Central memory CD4-positive, alpha-beta T cell (primary cell): ENCODE measurements at regions not wholly inside any gene's neighbourhood (a gene's known extent, or its start where the extent isn't known, plus 50 kb on each side); places are given as distances from the start of the nearest gene placed in this dataset.
A peak's percentile ranks its signal among the peaks of the same experiment; 100 is the strongest.
"Not testable (repeated sequence)": the region's sequence is repeated elsewhere in the genome, so short reads cannot be mapped to it uniquely, and the experiment has no call there.

ENCODE experiments used
- DNase-seq: peaks from one replicate; pipeline ENCODE4 v3.0.0; 2022

DNA sequence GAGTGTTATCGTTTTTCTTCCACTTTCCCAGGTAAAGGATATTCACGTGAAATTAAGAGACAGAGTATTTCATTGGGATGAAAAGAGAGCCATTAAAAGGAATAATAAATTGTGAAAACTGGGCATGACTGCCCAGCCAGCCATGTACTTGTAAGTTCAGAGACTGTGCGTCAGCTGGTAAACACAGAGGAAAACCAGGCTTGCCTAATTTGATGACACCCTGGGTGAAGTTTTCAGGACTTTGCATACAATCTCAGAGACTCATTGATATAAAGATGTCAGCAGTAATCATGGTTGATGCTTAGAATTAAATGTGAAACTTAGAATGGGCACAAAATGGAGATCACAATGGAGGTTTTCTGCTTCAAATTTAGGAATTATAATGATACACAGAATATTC is 153.5 kb upstream of the ZEB2 start:
- DNase-seq = no peak

DNA sequence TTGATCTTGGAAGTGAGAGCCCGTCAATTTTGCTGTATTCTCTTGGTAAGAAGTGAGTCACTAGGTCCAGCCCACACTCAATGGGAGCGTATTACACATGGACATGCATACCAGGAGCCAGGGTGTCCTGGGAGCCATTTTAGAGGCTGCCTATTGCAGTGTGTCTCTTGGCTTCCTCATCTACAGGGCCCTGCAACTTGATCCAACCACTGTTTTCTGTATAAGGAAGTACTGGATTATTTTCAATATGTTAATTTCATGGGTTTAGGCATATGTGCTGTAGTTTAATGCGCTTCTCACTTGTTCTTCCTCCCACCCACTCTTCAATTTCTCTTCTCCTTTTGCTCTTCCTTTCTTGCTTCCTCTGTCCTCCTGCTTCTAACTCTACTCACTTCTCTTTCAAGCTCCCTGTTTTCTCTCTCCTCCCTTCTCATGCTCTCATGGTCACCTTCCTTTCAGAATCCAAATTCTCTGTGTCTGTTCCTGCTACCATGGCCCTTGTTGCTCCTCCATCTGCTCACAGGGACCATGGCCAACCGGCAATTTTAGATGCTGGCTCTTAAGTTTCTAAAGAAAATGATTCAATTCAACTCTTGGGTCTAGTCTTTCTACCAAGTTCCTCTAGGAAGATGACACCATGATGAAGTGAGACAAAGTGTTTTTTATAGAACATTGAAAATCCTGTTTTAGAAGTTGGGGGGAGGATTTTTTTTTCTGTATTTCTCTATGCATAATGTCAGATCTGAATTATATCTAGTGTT is 152.0 kb upstream of the ZEB2 start:
- no peak for DNase-seq

DNA sequence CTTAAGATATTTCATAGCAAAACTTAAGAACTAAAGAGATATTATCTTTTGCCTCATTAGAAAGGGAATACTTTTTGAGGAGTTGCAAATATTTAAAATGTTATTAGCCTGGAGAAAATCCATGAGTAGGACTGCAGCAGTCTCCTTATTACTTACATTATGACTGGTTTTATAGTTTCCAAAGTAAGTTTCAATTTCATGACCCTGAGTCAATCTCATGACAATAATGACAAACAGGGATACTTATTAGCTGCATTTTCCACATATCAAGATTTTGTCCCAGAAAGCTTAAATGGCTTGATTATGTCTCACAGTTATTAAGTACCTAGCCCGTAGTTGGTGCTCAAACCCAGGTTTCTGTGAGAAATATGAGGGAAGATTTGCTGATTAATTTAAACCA is 150.8 kb upstream of the ZEB2 start:
- no peak for DNase-seq

DNA sequence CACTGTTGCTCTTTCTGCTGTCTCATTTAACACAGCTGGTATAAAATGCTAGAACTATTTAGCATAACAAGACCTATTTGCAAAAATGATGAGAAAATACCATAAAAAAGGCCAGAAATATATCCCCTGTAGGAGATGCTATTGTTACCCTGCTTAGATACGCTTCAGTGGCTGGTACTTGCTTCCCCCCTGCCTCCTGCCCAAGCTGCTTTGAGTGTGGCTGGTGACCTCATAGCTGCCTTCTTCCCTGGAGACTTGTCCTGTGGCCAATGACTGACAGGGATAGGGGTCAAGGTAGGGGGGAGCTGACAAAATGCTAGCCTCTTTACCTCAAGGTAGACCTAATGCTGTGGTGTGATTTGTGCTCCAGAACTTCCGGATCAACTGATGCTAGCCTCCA is 150.2 kb upstream of the ZEB2 start:
- no peak for DNase-seq

DNA sequence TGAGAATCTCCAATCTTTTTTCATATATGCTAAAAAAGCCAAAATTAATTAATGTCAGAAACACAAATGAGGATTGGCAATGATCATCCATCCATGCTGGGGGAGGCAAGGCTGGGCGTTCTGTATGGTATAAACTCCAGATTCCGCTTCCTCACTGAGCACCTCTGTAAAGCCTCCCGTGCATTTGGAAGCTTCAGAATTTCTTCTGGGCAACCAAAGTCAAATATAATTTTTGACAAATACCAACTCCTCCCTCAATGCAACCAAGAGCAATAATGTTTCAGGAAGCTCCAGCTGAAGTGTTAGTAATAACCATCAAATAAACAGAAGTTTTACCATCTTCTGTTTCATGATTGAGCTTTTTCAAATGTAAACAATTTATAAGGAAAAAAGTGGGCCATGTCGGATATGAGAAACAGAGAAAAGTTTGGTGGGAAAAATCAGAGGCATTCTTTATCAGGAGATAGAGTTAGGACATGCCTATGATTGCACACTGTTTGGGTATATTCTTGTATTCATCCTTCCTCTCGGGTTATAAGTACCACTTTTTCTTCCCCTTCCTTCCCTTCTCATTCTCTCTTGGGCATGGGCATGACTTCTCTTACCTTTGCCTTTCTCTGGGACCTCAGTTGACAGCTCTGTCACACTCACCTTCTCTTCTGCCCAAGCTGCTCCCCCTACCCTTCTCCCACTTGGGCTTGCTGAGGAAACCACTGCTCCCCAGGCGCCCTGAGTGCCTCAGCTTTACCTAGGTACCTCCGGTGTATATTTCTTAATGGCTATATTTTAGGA is 149.5 kb upstream of the ZEB2 start:
- no peak for DNase-seq

DNA sequence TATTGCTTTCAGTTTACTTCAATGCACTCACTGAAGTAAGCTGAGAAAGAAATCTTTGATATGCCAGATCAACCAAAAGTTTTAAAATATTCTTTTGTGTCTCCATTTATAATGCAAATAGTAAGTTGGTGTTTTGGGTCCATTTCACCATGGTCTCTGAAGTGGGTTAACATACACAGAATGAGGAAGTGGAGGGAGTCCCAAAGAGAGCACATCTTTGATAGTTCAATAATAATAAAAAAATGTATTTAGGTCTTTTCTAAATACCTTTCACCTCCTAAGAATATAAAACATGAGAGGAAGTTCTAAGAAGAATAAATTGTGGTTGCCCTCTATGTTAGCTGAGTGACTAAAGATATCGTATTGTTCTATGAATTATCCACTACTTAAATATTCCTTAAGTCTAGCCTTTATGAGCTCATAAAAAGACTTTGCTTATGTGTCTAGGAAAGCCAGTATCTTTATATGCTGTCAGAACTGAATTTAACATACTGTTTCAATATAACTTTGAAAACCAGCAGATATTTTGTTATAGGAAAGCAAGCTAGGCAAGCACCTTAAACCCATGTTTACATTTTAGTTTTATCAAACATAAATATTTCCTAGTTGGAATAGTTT is 148.7 kb upstream of the ZEB2 start:
- DNase-seq = no peak

DNA sequence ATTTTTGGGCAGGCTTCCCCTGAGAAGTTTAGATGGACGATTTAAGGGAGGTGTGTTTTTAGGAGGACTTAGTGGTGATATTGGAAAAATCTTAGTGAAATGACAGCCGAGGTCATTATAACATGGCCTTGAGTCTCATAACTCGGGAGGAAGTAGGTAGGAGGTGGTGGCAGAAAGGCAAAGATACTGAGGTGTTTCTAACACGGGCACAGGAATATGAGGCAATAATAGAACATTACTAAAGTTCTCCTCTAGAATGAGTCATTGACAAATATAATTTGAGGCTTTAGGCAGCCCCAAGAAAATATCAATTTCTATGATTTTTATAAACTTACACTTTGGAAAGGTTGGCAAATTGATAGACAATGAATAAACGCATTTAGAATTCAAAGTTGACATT is 146.1 kb upstream of the ZEB2 start:
- DNase-seq = no peak

DNA sequence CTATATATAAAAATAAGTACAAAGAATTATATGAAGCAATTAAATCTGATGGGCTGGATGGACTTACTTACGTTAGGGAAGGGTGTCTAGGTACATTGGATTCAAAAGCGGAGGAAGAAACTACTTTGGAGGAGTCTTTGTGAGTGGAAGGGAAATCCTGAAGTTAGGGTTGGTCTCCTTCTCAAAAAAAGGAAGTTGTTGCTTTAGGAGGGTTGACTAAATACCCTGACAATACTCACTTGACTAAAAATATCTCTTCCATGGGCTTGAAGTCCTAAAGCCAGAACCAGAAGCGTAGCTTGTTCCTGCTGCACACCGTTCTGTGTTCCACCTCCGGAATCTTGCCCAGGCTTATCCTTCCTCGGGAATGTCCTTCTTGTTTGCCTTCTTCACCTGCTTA is 143.3 kb upstream of the ZEB2 start:
- no peak for DNase-seq

DNA sequence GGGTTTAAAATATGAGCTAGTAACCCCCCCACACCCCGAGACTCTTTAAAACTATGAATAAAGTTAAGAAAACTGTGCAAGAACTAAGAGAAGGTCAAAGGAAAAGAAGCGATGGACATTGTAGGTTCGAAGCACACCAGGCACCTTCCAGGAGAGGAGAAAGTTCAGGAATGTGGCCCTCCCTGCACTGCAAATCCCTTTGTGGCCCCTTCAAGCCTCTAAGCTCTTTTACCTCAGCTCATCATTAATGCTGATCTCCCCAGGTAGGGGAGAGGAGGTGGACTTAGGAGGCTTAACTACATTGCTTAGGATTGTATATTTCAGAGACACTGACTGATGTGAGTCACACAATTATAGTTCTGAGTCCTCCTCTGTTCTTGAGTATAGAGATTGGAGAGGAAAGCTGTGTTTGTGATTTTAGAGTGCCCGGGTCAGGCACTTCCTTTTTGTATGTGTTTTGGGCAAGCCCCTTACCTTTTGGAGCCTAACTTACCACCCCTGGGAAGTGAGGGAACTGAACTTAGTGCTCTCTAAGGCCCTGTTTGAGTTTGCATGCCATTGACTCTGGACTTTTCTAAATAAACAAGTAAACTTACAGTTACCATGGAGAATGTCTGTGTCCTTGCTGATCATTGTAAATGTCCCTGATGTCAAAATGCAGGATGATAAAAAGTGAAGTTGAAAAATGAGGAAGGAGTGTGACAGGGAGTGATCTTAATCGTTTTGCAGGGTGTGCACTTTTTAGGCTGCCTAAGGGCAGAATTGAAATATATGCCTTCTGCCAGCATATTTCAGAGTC is 140.8 kb upstream of the ZEB2 start:
- DNase-seq = no peak

DNA sequence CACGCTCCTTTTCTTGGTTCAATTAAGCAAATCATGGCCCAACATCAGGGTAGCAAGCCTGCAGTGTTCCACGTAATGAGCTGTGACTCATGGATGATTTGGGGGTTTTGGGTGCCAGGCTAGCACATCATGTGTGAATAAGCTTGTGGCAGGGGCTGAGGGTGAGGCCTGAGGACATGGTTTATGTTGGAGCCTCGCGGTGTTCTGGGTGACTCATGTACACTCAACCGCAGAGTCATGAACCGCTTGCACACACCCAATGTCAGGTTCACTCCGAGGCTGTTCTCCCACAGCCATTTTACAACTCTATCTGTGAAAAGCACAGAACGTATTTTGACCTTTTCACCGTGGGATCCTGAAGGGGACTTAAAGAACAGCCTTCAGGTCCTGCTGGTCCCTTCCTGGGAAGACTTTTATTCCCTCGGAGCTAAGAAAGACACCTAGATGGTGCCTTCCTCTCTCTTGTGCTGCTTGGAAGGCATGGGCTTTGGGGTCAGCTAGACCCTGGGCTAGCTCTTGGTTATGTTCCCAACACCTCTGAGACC is 139.9 kb upstream of the ZEB2 start:
- DNase-seq = peak; percentile 17

DNA sequence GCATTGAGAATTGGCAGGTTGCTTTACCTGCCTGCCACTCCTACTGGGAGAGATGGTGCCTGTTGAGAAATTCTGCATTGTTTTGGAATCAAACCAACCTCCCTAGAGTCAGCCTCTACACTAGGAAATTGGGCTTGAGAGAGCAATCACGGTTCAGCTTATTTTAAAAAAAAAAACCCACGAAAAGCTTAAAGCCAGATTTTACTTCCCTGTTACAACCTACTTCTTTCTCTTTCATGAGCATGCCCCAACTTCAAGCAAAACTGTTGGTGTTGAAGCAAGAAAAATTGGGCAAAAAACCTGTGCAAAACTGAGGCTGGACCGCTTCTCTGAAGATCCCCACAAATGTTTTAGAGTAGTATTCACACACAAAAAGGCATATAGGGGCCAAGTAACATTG is 134.6 kb upstream of the ZEB2 start:
- no peak for DNase-seq

DNA sequence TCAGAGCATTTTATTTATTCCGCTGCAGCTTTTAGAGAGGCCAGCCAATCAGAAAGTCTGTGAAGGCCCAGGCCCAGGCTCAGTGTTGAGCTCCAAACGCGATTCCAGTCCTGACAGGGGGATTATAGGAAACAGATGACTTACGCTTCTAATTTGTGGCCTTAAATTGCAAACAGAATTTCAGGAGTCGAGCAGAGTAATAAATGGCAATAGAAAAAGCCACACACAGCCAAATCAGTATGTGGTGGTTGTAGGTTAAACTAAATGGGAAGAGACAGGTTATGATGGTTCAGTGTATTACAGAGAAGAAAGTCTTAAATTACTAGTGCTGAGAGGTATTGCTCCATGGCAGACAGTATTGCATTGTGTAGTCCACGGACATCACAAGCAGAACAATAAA is 131.0 kb upstream of the ZEB2 start:
- DNase-seq = no peak

DNA sequence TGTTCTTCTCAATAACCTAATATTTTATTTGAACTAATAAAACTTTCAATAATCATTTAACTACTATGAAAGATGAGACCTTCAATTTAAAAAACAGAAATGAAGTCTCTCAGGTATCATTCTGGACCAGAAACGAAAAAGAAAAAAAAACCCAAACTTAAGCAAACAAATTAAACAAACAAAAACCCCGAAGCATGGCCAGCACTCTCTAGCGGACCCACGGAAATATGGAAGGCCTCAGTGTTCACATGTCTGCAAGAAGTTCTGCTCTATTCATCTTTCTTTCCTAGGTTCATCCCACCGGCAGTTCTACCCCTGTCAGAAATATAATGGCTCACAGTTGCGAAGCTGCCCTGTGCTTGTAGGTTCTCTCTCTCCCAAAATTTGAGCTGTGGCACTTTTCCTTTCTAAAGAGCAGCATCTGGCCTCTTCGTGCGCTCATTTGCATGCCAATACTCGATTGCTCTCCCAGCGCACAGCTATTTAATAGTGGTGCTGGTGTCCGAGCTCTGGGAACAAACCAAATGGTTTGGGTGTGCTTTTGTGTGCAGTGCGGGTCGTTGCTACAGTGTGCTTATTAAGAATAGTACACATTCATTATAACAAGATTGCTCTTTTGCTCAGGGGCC is 129.0 kb upstream of the ZEB2 start:
- no peak for DNase-seq

DNA sequence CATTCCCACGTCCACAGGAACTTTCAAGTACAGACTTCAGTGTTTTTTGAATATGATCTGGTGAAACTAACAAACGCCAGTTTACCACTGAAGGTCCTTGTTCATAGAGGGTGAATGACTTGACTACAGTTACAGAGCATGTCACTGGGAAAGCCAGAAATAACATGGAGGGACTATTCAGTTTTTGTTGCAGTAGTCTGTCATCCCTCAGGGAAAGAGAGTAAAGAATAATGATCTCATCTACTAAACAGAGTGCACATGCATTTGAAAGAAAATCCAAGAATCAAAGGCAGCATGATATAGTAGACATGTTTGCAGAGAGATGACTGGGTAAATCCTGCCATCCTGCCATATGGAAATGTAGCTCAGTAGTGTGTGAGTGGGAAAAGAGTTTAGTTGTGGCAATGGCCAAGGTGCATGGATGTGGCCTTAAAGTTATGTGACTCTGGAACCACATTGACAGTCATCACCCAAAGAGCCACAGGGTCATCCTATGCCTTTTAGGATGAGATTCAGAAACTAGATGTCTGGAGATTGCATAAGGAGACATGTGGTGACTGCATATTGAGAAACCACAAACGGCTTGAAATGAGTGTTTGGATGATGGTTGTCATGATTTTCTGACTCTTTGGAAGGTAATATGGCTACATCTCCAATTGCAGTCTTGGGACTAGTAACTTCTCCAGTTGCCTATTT is 125.3 kb upstream of the ZEB2 start:
- no peak for DNase-seq

DNA sequence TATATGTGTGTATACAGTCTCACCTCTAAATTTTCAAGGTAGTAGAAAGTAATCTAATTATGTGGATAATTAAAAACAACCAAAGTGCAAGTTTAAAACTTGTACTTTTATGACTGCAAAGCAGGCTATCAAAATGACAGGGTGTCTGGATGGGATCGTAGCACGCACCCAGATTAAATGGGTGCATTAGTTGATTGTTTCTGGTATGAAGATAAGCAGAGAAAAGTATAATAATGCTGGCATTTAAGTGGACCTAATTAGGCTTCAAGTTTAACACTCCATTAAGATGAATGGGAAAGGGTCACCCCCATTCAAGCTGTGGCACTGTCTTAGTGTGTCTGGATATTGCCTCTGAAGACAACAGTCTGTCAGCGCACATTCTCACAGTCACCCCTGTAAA is 124.6 kb upstream of the ZEB2 start:
- no peak for DNase-seq

DNA sequence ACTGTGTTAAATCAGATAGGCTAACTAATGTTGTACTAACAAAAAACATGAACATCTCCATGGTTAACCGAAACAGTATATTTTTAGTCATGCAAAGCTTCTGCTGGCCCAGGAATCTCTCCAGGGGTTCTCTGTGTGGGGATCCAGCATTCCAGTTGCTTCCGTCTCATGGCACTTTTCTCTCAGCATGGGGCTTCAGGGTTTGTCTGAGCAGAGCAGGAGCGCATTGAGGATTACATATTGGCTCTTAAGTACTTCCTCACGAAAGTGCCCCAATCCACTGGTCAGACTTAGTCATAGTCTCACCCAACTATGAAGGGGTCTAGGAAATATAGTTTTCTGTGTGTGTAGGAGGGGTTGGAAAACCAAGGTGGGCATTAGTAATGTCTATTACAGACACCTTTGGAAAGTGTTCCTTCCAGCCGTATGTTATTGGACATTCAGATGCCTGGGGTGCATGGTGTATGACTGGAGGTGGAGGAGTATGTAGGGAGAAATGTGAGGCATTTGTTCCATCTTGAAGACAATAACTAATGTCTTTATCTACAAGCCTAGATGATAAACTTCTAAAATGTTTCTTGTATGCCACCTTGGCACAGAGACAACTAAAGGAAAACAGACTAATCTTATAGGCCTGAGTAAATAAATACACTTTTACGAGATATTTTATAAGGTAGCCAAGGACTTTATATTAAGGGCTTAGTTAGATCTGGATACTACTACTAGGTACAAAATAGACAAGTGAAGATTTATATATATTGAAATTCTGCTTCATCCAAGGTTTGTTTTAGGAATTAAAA is 123.8 kb upstream of the ZEB2 start:
- DNase-seq = no peak

DNA sequence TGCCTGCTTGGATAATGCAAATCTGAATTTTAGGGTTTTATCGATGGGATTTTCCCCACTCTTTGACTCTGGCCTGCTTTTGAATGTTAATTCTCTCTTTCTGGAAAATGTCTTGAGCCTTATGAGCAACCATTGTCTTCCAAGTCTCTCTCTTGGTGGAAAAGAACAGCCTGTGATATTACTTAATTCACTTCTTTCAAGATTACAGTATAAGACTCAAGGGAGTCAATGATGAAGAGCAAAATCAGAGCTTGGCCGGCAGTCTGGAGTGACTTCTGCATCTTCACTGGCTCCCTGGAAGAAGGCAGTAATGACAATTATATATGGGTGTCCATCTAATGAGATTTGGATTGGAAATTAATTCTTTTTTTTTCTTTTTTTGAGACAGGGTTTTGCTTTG is 122.9 kb upstream of the ZEB2 start:
- DNase-seq = no peak

DNA sequence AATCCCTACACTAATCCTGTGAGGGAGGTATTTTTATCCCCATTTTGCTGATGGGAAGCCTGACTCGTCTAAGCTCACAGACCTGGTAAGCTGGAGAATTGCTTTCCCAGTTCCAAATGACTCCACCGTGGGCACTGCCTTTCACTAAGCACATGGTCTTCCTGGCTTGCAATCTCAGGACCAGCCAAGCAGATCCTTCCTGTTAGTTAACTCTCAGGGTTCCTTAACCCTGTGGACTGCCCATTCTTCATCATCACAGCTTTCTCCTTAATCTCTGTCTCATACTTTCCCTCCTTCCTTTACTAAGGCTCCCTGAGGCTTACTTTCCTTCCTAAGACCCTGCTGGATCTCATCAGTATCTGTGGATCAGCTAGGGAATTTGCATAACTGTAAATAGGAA is 122.2 kb upstream of the ZEB2 start:
- DNase-seq = no peak

DNA sequence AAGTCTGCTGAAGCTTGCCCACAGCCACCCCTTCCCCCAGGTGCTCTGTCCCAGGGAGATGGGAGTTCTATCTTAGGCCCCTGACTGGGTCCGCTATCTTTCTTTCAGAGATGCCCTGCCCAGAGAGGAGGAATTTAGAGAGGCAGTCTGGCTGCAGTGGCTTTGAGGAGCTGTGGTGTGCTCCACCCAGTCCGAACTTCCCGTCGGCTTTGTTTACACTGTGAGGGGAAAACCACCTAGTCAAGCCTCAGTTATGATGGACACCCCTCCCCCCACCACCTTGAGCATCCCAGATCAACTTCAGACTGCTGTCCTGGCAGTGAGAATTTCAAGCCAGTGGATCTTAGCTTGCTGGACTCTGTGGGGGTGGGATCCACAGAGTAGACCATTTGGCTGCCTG is 118.3 kb upstream of the ZEB2 start:
- not testable (repeated sequence) for DNase-seq

DNA sequence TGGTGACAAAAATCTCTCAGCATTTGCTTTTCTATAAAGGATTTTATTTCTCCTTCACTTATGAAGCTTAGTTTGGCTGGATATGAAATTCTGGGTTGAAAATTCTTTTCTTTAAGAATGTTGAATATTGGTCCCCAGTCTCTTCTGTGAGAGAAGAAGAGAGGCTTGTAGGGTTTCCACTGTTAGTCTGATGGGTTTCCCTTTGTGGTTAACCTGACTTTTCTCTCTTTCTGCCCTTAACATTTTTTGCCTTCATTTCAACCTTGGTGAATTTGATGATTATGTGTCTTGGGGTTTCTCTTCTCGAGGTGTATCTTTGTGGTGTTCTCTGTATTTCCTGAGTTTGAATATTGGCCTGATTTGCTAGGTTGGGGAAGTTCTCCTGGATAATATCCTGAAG is 116.9 kb upstream of the ZEB2 start:
- not testable (repeated sequence) for DNase-seq

DNA sequence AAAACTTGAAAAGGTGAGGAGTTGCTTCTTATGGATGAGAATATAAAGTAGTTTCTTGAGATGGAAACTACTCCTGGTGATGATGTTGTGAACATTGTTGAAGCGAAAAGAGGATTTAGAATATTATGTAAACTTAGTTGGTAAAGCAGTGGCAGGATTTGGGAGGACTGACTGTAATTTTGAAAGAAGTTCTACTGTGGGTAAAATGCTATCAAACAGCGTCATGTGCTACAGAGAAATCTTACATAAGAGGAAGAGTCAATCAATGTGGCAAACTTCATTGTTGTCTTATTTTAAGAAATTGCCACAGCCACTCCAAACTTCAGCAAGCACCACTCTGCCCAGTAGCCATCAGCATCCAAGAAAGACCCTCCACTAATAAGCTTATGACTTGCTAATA is 112.9 kb upstream of the ZEB2 start:
- DNase-seq = no peak
